GM18508 (cell line): ENCODE measurements at regions not wholly inside any gene's neighbourhood (a gene's known extent, or its start where the extent isn't known, plus 50 kb on each side); places are given as distances from the start of the nearest gene placed in this dataset.

Experiments used
- ATAC-seq: cut with Tn5 transposase; IDR thresholded peaks from one replicate; pipeline ENCODE4 v1.9.1; 2021; ENCODE audit warnings: moderate number of reproducible peaks; ENCODE audit not compliant: insufficient read depth, unreplicated experiment

DNA sequence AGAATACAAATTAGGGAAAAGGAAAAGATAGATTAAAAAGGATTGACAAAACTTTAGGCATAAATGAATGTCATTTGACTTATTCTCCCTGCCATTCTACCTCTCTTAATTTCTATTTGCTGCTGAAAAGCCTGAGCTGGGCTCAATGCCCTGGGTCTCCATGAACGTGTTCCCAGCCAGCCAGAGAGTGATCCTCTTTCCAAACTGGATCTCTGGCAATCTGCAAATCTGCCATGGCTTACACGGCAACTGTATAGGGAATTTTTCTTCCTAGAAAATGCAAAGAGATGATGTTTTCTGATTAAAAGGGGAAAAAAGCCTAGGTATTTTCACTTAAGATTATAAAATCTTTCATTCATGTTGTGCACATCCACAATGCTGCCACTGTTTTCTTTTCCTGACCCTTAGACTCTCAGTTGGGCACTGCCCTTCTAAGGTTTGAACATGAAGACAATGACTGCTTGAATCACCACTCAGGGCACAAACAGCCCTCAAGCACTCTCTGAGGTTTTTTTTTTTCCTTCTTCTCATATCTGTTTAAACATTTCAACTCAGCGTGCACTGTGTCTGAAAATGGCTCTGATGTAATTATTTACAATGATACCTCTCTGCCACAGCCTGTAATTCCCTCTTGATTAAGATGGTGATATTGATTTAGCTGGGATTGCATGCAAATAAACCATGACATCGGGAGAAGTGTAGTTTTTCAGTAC, 60.3 kb downstream of the DACT1 start:
- ATAC-seq: no peak

DNA sequence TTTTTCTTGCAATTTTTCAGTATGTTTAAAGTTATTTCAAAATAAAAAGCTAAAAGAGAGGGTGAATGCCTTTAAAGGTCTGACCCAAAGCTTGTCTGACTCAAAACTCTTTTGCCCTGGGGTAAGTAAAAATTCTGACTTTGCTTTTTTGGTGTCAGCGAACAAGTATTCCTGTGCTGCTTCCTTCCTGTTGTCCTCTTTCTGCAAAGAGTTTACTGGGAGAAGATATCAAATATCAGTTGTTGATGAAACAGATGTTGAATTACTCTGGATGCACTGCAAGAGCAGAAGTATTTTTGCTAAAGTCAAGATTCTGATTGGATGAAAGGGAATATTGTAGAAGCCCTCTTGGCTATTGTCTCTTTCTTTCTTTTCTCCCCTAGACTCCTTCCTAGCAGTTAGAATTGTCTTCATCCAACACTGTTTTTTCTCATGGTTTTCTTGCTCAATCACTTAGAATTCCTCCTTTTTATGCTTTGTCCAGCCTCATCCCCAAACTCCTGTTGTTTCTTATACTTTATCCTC, 62.0 kb downstream of the DACT1 start:
- no peak for ATAC-seq

DNA sequence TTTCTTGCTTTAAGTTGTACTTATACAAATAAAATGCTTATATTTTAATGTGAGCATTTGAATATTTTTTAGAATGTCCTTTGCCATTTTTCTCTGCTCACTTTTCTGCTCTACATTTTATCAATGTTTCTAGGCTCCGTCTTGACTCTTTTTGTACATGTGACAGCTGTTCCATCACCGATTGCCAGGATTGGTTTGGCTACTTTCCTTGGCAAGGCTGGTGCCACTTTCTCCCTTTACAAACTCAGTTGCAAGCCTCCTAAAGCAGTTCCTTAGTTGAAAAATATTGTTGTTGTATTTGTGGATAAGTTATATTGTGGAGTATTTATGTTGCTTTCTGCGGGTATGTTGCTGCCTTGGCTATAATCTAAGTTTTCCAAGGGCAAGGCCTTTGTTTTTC, 63.4 kb downstream of the DACT1 start:
- ATAC-seq: no peak

DNA sequence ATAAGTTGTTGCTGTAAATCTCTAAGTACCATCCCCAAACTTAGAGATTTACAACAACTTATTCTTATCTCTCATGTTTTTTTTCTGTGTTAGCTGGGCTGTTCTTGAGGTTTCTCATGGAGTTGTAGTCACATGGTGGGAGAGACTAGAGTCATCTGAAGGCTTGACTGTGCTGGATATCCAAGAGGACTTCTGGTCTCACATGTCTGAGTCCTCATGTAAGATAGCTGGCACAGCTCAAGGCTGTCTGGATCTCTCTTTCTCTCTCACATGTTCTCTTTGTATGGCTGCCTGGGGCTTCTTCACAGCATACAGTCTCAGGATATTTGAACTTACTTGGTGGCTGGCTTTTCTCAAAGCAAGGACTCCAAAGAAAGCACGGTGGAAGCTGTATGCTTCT, 63.8 kb downstream of the DACT1 start:
- ATAC-seq: no peak

DNA sequence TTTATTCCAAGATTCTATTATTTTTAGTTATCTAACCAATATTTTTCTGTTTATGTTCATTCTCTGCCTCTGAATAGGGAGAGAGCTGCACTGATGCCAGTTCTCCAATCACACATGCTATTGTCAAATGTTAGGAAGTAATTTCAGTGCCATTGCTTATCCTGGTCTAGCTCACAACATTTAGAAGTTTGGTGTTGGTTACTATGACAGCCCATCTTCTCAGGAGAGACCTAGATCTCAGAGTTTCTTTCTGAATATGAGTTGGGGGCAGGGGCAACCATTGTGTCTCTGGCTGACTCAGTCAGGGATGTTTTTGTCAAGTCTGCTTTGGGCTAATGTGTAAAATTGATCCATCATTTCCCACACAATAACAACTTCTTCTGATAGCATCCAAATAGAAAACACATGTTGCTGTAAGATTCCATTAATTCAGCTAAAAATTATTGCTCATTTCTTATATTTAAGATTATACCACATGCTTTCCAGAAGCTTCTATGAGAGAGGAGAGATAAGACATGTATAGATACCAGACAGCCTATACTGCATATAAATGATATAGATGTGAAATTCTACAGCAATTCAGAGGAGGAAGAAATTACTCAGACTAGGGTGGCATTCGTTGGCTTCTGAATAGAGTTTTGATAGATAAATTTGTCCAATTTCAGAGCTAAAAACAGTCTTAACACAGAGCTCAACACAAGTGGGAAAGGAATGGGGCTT, 64.8 kb downstream of the DACT1 start:
- ATAC-seq: no peak

DNA sequence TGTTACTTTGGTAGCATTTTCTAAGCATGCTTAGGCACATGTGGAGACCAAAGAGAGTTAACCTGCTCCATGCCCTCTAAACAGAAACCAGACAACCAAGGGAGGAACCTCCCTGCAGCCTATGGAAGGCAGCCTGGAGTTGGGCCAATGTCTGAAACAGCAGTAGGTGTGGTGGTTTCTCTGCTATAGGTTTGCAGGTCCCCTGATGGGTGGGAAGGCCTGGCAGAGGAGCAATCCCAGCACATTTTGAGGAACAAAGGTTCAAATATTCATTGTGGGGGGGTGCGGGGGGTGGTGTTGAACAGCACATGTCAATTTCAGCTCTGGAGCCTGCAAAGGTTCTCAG, 65.4 kb downstream of the DACT1 start:
- ATAC-seq: no peak

DNA sequence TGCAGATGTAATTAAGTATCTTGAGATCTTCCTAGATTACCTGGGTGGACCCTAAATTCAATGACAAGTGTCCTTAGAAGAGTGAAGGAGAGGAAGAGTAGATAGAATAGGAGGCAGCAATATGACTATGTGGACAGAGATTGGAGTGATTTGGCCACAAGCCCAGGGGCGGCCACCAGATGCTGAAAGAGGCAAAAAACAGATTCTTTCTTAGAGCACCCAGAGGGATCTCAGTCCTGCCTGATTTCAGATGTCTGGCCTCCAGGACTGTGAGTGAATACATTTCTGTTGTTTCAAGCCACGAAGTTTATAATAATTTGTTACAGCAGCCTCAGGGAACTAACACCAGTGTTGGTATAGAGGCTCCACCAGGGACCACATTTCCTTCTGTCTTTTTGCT, 67.3 kb downstream of the DACT1 start:
- ATAC-seq: no peak

DNA sequence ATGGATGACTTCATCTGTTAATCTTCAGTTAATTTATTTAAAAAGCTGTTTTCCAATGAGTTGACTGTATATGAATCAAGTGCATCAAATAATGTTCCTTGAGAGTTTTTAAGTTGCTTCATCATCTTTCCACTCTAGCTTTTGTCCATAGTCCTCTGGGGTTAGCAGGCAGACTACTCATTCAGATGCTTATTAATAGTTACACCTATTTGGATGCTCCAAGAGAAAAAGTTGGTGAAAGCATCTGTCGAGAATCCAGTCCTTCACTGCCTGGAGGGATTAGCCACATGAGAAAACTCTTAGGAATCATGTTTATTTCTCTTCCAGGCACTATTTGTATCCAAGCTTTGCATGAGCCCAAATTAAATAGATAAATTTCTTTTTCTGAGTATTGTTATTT, 70.2 kb downstream of the DACT1 start:
- no peak for ATAC-seq

DNA sequence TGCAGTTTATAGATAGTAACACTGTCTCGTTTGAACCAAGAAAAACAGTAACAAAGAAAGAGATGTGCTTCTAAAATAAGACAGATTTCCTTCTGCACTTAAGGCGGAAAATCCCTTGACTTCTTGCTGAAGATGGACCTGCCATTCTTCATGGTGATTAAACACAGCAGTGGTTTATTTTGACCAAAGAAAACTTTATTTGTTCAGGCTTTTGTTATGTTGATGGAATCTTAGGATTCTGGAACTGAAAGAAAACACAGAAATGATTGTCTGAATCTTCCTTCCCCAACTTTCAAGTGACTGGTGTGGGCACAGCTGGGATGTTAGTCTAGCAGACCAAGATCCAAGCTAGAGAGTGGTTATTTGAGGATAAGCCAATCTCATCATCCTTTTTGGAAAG, 72.2 kb downstream of the DACT1 start:
- no peak for ATAC-seq

DNA sequence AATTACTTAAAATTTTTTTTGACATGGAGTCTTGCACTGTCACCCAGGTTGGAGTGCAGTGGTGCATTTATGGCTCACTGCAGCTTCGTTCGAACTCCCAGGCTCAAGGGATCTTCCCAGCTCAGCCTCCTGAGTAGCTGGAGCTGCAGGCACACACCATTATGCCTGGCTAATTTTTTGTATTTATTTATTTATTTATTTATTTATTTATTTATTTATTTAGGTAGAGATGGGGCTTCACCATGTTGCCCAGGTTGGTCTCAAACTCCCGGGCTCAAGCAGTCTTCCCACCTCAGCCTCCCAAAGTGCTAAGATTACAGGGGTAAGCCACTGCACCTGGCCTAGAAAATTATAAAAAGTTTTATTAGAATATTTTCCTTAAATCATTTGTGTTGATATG, 73.6 kb downstream of the DACT1 start:
- no peak for ATAC-seq

DNA sequence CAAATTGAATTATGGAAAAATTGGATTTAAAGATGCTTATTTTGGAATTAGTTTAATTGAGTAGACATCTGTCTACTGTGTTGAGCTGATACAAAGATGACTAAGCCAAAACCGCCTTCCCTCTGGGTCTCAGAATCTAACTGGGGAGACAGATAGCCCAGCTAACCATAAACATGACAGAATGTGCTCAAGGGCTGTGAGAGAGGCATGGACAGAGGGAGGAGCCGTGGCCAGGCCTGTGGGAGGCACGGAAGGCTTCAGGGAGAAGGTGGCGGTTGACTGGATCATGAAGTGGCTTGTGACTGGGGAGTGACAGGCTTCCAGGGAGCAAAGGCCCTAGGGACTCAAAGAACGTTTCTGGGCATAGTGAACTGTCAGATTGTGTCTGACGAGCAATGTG, 74.6 kb downstream of the DACT1 start:
- ATAC-seq: no peak

DNA sequence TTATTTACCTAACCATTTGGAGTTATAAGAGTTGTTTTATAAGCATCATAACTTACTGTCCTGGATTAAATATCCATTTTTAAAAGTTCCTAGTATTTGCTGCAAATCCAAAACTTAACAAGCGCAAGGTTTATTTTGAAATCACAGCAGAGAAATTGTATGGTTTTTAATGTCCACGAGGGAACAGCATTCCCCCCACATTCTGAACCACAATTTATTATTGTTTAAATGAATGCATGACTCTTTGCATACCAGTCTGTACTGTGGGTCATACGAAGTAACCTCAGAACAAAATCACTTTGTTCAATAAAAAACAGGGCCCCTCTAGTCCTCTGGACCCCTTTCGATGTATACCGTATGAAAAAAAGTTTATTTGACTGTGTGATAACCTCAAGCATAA, 75.9 kb downstream of the DACT1 start:
- ATAC-seq: no peak

DNA sequence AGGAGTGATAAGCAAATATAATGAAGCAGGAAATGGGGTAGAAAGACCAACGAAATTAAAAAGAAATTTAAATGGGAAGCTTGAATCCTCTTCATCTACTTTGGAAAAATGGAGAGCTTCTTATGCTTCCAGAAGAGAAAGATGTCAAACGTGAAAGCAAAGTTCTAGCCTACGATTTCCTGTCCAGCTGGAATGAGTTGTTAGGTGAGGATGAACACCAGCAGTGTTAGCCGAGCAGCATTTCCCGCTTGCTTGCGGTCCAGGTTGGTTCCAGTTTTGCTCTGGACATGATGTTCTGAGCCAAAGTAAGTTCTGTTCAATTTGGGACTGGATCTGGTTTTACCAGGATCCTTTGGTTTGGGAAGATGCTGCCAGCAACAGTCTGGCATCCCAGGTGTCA, 78.9 kb downstream of the DACT1 start:
- ATAC-seq: no peak

DNA sequence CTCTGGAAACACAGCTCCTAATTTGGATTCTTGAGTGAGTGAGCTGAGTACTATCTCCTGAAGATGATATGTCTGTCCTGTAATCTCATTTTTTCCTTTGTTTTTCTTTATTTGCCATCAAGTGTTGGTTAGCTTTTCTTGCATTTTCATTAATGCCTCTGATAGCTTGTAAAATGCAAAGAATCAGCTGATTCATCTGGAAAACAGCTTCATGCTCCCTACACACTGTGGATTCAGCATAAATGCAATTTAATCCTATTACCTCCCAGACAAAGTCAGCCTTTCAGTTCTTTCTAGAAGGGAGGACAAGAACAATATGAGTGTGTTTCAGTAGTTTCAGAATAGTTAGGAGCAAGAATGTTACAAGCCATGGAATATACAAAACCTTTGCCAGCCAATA, 79.4 kb downstream of the DACT1 start:
- ATAC-seq: no peak

DNA sequence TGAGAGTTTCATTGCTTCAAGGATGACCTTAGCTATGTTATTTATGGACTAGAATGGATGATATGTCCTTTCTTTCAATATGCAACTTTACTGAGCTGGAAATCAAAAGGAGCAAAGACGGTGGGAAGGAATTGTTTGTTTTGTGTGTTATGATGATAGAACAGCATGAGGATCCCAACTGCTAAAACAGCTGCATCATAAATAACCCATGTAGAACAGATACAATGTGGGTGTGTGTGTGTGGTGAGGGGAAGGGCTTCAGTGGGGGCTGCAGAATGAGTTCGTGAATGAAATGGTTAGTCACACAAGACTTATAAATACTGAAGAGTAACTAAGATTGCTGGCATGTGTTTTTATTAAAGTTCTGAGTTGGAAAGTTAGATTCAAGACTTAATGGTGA, 80.1 kb downstream of the DACT1 start:
- ATAC-seq: no peak

DNA sequence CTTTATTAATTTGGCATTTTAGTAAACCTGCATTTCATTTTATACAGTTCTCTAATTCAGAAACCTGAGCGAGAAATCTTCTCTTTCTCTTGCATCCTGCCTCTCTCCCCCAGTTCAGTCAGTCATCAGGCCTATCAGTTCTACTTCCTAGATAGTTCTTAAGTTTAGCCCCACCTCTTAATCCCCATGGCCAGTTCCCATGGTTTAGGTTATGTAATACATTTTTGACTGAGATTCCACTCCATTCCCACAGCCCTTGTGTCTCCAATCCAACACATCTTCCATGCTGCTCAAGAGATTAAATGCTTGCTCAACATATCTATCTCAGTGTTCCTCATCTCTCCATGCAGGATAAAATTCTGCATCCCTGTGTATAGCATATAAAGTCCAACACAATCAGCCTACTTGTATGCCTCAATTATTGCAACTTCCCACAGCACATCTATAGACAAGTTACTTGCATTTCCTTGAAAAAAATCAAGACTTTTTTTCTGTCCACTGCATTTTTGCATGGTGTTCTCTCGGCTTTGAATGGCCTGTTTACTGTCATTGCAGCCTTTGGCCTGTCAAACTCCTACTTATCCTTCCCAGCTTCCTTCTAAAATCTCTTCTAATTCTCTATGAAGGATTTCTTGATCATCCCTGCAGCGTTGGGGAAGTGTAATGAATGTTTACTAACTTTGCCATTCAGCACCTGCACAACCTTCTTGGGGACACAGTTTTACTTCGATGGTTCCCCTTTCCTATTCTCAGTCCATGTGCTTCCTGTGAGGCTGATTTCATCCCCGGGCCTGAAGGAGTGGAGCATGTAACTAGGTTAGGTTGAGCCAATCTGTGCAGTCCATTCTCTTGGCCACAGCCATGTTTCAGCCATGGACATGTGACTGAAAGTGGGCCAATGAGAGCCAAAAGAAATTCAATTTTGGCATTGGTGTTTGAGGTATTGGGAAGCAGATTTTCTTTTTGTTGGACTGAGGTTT, 80.8 kb downstream of the DACT1 start:
- ATAC-seq: no peak

DNA sequence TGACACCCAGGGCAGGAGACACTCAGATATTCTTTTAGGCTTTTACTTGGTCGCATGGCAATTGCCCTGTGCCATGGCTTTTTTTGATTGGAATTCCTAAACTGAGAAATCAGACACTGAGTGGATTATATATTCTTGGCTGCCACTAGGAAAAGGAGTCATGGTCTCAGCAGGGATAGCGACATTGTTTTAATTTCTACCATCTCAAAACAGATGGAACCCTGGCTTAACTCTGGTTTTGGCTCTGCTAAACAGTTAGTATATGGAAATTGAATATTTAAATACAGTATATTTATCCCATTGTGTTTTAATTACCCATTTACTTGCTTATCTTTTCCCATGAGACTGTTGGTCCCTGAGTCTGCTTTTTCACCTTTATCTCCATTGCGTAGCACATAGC, 84.0 kb downstream of the DACT1 start:
- no peak for ATAC-seq

DNA sequence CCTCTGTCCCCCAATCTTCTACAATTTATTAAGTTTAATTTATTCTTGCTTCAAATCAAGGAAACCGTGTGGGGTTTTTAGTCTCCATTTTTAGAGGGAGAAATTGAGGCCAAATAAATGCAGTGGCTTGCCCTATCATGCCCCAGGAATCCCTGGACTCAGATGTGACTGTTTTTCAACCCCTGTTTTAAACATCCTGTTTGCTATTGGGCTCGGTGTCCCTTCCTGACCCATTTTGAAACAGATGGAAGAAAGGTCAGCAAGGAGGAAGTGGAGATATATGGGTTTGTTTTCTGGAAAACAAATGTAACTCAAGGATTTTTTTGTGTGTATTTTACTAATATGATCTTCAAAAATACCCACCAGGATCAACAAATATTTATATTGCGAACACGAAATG, 84.7 kb downstream of the DACT1 start:
- no peak for ATAC-seq

DNA sequence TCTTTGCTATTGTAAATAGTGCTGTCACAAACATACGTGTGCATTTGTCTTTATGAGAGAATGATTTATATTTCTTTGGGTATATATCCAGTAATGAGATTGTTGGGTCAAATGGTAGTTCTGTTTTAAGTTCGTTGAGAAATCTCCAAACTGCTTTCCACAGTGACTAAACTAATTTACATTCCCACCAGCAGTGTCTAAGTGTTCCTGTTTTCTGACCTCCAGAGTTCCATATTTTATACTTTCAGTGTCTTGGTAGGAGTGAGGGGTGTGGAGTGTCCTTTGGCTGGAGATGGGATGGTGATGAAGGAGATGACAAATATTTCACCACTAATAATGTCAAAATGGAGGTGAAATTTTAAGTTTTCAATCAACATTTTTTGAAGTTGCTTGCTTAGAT, 86.4 kb downstream of the DACT1 start:
- no peak for ATAC-seq

DNA sequence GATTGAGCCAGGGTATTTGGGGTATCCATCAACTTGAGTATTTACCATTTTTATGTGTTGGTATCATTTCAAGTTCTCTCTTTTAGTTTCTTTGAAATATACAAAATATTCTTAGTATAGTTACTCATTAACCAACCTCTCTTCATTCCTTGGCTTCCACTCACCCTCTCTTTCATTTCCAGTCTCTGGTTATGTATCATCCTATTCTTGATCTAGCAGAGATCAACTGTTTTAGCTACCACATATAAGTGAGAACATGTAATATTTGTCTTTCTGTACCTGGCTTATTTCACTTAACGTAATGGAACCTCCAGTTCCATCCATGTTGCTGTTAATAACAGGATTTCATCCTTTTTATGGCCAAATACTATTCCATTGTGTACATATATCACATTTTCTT, 86.9 kb downstream of the DACT1 start:
- ATAC-seq: no peak

DNA sequence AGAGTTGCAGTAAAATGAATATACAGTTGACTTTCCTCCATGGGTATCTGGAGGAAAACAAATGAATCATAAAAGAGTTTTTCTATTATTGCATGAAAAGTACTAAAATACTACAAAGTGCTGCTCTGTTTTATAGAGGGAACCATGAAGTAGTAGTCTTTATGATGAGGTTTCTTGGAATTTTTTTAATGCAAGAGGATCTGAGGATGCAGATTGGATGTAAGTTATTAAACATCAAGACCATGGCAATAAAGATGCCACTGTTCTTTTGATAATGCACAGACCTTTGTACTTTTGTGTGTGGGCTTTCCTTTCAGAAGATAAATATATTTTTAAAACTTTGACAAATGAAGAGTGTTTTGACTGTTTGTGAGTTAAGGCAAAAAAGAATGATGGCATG, 87.5 kb downstream of the DACT1 start:
- ATAC-seq: no peak
